ENCODE measurements at regions not wholly inside any gene's neighbourhood (a gene's known extent, or its start where the extent isn't known, plus 50 kb on each side); places are given as distances from the start of the nearest gene placed in this dataset.

GRCh38 chr4:111595456-111595855 lies 549.8 kb upstream of the FAM241A start:
- TF ChIP-seq STAT3 (IDR thresholded peaks at IDR 0.05; ENCODE audit: low read depth, low read length) (no peak), SPI1 (IDR thresholded peaks at IDR 0.05; ENCODE audit: borderline replicate concordance, insufficient read depth, low read depth, low read length) (no peak), CHD2 (IDR thresholded peaks at IDR 0.05; ENCODE audit: borderline replicate concordance, low read depth, low read length) (no peak), USF2 (IDR thresholded peaks at IDR 0.05; ENCODE audit: borderline replicate concordance, low read depth, low read length) (no peak), POLR2A (IDR thresholded peaks at IDR 0.05; ENCODE audit: low read depth, low read length) (no peak)
